HG02571 (cell line): ENCODE measurements at regions not wholly inside any gene's neighbourhood (a gene's known extent, or its start where the extent isn't known, plus 50 kb on each side); places are given as distances from the start of the nearest gene placed in this dataset.

ENCODE experiments used
- ATAC-seq: cut with Tn5 transposase; IDR thresholded peaks from one replicate; pipeline ENCODE4 v1.9.1; 2021; ENCODE audit warnings: mild to moderate bottlenecking, moderate library complexity; ENCODE audit not compliant: unreplicated experiment

GRCh38 chr1:232386294-232386693, 243.6 kb downstream of the SIPA1L2 start:
- ATAC-seq = no peak

DNA sequence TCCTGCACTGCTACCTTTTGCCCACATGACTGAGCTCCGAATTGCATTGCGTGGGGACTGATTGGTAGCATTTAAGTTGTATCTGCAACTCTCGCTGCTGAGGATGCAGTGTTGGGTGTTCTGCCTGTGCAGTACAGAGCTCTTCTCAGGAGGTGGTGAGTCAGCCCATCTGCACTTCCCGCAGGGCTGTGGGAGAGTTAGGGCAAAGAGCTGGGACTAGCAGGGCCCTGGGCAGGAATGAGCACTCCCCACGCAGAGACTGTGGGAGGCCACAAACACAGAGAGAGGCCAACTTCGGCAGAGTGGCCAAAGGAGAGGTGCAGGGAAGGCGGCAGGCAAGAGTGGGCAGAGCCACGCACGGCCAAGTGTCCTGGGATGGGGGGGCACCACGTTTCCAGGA, 244.7 kb downstream of the SIPA1L2 start:
- ATAC-seq = no peak

DNA sequence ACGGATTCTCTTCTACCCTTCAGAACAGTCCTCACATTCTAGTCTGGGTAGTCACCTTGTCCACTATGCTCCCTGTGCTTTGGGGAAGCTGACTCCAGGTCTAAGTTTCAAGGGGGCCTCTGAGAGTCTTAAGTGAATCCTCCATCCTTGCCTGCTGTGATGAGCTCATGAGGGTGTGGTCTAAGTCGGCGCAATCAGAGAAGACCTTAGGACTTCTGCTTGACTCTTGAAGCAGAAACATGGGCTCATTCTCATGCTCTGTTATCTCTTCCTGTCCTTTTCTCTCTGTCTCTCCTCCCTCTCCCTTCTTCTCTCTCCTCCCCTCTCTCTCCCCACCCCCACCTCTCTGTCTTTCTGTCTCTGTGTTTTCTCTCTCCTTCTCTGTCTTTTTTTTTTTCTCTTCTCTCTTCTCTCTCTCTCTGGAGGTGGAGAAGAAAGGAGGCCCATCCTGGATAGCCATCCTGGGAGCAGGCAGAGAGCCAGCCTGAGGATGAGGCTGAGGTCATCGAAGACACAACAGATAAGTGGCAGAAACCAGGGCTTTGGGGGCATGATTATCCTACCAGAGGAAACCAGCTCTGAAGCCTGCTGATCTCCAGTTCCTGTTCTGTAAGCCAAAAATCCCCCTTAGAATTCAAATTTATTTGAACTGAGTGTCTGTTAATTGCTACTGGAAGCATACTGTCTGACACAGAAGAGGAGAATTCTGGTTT, 245.6 kb downstream of the SIPA1L2 start:
- no peak for ATAC-seq

DNA sequence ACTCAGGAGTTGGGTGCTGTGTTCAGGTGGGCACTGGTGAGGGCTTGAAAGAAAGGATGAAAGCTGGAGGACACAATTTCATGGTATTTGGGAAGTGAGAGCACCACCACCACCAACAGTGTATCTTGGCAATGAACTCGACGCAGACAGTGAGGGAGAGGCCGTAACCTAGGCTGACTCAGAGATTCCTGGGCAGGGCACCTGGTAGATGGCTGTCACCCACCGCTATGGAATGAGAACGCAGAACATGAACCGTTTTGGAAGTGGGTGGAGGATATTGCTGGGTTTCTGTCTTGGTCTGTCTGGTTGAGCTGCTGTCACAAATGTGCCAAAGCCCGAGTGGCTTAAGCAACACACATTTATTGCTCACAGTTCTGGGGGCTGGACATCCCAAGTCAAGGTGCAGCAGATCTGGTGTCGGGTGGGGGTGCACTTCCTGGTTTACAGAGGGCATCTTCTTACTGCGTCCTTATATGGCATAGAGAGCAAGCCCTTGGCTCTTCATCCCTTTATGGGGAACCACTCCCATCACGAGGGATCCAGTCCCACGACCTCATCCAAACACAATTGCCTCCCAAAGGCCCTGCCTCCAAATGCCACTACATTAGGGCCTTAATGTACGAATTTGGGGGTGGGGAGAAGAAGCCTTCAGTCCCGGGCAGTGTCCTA, 246.3 kb downstream of the SIPA1L2 start:
- ATAC-seq = no peak

GRCh38 chr1:232382671-232383070, 247.3 kb downstream of the SIPA1L2 start:
- no peak for ATAC-seq

DNA sequence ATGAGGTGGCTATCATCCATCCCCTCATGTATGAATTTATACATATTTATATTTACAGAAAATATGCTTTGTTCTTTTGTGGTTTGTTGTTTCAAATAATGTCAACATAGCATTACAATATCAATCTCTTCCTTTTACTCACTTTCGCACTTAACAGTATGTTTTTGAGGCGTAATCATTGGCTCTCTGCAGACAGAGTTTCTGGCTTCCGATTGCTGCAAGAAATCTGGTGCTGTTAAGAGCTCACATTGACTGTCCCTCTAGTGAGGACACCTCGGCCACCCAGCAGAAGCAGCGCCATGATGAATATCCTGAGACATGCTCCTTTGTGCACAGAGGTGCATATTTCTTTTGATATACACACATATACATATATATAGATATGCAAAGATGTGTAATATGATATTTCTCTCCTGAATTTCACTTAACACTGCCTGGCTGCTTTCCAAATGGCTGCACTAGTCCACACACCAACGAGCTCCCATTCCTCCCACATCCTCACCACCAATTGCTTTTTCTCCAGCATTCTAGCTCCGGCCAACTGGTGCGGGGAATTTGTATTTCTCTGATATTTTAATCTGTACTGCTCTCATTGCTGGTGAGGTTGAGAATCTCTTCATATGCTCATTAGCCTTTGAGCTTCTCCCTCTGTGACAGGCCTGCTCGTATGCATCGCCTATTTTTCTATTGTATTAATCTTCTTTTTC, 248.4 kb downstream of the SIPA1L2 start:
- ATAC-seq = no peak

- no peak for ATAC-seq
Observed at GRCh38 chr1:232380596-232380995, 249.3 kb downstream of the SIPA1L2 start.

DNA sequence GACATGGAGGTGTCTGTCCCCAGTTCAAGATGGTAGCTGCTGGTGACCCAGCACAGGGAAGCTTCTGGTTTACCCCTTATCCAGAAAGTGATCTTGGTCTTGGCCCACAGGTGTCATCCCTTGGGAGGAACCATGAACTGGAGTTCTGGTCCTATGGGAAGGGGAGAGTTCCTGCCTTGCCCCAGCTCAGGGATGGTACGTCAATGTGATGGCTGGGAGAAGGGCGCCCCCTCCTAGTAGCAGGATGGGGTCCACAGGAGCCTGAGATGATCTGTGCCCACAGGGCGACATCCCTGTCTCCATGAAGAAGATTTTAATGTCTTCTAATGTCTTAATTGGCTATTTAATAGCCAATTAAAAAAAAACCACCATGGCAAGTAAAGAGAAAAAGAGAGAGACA, 249.8 kb downstream of the SIPA1L2 start:
- ATAC-seq = no peak

DNA sequence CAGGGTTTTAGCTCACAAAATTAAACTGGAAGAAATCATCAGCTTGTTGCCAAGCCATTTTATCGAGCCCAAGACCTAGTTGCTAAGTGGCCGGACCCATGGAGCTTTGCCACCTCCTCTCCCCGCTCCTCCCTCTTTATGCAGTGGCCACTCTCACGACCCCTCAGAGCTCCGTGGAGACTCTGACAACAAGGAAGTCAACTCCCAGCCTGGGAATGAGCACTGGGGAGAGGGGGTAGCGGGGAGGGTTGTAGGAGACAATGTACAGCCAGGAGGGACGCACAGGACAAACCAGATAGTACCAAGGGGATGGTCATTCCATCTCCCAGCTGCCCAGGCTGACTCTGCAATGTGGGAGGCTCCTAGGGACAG, 250.9 kb downstream of the SIPA1L2 start:
- no peak for ATAC-seq

- no peak for ATAC-seq
Observed at GRCh38 chr1:232378266-232379062, 251.5 kb downstream of the SIPA1L2 start.

DNA sequence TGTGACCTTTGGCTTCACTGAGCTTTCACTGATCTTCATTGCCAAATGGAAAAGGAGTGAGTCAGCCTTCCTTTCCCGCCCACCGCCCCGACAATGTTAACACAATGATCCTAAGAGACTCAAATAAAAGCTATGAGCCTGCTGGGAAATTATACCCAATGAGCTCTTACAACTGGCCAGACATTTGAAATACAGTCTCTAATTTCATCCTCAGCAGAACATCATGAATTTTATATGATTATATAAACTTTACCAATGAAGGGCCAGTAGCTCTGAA, 252.5 kb downstream of the SIPA1L2 start:
- ATAC-seq = no peak

GRCh38 chr1:232376632-232377493, 253.1 kb downstream of the SIPA1L2 start:
- ATAC-seq = no peak

GRCh38 chr1:232372841-232373440, 257.0 kb downstream of the SIPA1L2 start:
- ATAC-seq = no peak

DNA sequence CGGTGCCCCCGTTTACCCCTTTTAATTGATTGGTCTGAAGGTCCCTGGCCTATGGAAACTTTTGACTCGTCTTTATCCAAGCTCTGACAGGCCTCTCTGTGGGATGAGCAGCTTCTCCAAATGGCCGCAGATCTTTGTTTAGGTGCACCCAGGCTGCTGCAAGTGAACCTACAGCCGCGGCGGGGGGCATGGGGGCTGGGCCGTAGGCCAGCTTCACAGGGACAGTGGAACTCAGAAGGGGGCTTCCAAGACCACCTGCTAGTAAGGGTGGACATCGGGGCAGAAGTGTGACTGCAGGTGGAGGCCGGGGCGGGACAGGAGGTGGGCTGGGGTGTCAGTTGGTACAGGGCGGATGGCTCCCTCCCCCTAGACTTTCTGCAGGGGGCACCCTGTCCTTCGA, 257.5 kb downstream of the SIPA1L2 start:
- ATAC-seq = no peak

DNA sequence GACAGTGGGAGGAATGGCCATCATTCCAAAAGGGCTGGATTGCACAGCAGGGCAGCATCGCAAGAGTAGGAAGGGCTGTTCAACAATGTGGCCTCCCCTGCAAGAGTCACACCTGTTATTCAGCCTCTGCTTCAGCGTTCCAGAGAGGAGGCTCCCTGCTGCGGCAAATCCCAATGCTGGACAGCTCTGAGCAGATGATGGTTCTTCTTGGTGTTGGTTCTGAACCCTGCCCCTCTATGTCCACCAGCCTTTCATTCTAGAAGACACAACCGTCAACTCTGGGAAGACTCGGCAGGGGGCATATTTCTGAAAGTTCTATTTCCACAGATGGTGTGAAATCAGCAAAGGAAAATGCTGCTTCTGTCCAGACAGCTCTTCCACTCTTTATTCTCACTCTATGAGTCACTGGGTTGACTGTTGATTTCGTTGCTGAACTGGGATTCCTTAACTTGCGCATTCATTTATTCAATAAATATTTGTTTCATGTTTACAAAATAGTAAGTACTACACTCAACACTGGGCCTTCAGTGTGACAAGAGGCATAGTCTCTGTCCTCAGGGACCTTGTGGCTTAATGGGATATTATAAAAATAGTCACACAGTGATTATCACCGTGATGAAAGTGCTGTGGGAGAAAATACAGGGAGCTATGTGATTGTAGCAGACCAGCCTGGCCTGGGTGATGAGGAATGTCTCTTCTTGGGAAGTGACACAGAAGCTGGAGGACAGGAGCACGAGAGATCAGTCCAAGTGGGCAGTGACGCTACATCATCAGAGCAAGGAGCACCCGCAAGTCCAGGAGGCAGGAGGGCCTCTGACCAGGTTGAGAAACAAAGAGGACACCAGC, 260.3 kb downstream of the SIPA1L2 start:
- no peak for ATAC-seq

- no peak for ATAC-seq
Observed at GRCh38 chr1:232368821-232369321, 261.1 kb downstream of the SIPA1L2 start.

DNA sequence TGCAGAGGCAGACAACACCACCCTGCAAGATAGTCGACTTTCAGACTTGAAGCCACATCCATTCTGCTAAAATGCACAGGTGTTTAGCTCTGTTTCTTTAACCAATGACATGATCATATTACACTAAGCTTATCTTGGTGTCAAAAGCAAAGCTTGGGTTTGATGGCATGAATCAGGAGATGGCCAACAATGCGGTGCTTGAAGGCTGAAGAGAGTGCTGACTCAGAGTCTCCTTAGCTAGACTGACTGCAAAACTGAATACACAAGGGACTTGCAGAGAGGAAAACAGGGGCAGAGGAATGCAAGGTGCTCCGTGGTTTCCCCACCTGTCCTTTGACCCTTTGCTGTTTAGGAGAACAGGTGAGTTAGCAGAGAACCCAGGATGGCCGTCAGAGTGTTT, 262.6 kb downstream of the SIPA1L2 start:
- ATAC-seq = no peak

DNA sequence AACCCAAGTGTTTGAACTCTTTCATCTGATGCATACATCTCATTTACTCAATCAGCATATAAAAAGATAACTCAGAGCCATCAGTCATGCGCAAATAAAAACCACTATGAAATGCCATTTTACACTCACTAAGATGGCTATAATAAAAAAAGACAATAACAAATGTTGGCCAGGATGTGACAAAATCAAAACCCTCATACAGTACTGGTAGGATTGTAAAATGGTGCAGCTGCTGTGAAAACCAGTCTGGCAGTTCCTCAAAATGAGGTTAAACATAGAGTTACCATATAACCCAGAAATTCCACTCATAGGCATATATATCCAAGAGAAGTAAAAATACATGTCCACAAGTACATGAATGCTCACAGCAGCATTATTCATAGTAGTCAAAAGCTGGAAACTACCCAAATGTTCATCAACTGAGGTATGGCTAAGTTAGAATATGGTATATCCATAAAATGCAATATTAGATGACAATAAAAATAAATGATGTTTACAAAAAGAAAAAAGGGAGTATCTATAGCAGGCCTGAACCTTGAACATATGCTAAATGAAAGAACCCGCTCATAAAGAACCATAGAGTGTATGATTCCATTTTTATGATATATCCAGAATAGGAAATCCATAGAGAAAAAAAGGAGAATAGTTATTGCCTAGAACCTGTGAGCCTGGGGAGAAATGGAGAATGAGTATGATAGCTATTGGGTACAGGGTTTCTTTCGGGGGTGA, 265.1 kb downstream of the SIPA1L2 start:
- ATAC-seq = no peak
